ACHN (cell line): ENCODE measurements at regions not wholly inside any gene's neighbourhood (a gene's known extent, or its start where the extent isn't known, plus 50 kb on each side); places are given as distances from the start of the nearest gene placed in this dataset.

Source experiments
- DNase-seq: peaks from one replicate; pipeline ENCODE4 v3.0.0-alpha.2; 2015
- in situ Hi-C: cut with HindIII; loops from 2 replicates; pipeline ENCODE4 v1.10.0; 2017; ENCODE audit warnings: low sequenced_read_pairs, low pct_ligation_motif_present, low pct_unique_long_range_greater_than_20kb

DNA sequence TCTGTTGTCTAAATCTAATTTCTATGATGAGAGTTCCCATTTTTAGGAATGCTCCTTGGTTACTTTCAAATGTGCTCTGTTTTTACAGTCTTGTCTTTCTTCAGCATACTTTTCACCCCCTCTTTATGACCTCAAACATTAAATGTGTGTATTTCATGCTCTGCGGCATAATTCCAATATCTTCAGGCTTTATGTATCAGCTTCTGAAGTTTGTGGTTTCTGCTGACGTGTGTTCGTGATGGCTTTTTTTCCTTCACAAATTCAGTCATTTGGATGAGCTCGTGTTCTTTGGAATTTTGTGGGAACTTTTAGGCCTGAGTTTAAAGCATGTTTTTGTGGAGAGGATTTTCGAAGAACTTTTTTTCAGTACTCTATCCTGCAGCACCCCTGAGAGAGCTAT lies 97.7 kb upstream of the CHRNA7 start:
- in situ Hi-C loops: no loop called here
- DNase-seq: no peak

DNA sequence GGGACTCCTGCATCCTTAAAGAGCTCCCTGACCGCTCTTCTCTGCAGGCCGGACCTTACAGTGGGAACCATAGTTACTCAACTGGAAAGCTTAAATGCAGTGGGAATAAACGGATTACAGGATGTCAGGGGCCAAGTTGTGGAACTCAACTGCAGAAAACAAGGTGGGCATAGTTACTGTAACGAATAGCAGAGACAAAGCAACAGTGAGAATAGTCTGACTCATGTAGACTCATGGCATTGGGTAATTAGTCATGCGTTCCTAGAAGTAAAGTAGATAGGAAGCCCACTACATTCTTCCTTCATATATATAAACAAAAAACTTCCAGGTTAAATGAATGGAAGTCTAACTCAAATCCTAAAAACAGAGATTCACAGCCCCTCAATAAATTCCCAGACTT lies 95.5 kb upstream of the CHRNA7 start:
- in situ Hi-C loops: no loop called here

DNA sequence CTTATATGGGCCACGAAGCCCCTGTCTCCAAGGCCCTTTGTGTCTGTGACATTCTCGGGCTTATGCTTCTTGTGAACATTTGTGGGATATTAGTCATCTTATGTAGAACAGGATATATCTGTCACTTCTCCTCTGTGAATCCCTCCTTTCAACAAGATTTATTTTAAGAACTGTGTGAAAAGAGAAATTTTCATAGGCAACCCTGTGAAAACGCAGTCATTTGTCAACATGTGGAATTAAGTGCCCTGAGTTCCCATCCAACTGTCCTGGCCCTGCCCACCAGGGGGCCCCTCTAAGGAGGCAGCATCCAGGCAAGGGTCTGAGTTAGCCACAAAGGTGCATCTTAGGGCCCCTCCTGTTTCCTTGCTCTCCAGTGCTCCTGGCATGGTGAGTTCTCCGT lies 76.8 kb upstream of the CHRNA7 start:
- in situ Hi-C loops: no loop called here
- no peak for DNase-seq

More for the DNA sequence above, 95.5 kb upstream of the CHRNA7 start:
- DNase-seq: no peak

DNA sequence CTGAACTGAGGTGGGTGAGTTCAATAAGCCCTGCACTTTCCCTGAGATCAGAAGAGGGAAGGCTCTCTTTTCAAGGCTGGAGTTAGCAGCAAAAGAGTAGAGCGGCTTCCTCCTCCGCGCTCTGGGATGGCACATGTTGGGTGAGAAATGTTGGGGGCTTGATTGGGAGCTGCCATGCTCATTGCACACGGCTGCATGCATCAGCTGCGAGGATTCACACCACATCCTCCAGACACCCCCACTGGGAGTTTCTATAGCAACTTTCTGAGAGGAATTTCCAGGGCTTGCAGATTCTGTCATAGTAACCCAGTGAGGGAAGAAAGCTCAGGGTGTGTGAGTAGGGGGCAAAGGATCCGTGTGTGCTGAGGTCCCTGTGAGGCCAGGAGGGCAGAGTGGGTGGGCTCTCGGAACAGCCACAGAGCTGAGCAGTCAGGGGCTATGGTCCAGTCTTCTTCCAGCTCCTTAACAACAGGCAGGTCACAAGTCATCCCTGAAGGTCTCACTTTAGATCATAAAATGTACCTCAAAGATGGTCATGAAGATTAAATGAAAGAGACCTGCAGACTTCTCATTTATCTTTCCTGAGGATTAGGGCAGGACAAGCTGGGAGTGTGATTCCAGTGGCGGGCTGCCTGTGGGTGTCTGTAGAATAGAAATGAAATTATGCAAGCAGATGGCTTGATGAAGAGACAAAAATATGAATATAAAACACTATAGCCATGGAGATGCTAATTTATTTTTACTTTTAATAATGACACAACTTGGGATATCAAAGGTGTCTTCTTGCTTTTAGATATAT lies 75.7 kb upstream of the CHRNA7 start:
- no peak for DNase-seq
- in situ Hi-C loops: no loop called here

DNA sequence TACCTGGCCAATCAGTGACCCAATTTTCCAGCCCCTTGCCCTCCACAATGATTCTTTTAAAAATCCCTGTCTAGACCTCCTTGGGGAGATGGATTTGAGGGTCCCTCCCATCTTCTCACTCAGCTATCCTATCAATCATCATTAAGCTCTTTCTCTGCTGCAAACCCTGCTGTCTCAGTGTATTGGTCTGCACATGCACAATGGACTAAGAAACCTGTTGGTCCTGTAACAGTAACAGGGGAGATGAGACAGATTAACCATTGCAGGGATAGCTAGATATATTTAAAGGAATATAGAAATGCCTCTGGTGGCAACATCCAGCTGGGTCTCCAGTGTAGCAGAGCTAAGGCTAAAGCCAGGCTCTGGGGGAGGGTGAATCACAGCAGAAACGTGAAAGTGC lies 74.6 kb upstream of the CHRNA7 start:
- no peak for DNase-seq
- in situ Hi-C loops: no loop called here

DNA sequence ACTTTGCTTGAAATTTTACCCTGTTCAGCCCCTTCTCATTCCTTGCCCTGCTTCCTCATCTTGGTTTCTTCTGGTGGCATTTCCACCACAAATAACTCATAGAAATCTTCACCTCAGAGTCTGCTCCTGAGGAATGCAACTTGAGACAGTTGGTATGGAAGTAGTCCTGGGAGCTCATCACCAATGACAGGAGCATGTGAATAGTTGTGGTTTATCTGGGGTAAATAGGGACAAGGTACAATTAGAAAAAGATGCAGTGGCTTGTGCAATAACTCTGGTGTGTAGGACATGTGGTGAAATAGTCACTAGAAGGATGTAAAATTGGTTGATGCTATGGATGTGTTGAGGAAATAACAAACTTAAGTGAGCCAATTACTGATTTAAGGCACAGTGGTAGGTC lies 72.7 kb upstream of the CHRNA7 start:
- DNase-seq: no peak
- in situ Hi-C loops: no loop called here

DNA sequence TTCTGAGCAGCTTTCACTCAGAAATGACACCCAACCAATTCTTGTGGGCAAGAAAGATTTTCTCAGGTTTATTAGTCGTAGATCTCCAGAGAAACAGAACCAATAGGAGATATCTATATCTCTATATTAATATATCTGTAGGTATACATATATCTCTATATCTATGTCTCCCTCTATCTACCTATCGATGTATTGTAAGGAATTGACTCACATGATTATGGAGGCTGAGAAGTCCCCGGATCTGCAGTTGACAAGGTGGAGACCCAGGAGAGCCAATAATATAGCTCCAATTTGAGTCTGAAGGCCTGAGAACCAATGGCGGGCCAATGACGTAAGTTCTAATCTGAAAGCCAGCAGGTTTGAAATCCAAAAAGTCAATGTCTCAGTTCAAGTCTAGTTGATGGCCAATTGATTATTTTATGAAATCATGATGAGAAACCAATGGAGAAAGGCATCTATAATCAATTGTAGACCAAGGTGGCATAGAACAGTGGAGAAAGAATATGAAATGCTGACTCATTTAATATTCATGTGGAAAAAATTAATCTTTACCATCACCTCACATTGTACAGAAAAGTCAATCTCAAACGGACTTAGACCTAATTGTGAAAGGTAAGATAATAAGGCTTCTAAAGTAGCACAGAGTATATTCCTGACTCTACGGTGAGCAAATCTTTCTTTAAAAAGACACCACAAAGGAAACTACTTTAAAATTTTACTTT lies 65.6 kb upstream of the CHRNA7 start:
- in situ Hi-C loops: no loop called here
- no peak for DNase-seq

DNA sequence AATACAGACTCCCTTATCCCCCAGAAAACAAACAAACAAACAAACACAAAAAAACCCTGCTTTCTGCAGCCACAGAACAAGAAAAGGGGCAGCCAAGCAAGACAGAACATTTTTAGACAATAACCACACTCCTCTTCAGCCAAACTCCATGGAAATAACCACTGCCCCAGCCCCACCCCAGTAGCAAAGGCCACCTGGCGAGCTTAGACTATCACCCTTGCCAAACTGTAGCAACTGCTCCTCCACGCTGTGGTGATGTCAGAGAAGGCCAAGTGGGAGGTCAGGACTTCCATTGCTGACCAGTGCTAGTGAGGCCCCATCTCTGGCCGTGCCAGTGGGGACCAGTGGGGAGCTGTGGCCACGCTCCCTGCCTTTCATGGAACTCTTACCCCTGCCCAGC lies 60.3 kb upstream of the CHRNA7 start:
- DNase-seq: no peak
- in situ Hi-C loops: no loop called here

DNA sequence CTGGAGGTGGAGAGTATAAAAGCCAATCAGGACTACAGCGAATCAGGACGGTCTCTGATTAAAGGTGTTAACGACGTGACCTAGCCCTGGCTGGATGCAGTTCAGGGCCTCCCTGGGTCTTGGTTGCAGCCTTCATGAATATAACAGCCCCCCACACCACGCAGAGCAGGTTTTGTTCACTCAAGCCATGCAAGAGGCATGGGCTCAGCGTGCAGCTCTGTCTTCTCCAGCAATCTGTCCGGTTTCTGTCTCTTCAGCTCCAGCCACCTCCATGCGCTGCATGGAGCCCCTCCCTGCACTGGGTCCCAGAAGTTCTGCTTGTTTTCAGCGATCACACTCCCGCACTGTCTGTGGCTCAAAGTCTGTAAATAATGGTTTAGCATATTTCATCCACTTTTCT lies 57.1 kb upstream of the CHRNA7 start:
- no peak for DNase-seq
- in situ Hi-C loops: no loop called here

DNA sequence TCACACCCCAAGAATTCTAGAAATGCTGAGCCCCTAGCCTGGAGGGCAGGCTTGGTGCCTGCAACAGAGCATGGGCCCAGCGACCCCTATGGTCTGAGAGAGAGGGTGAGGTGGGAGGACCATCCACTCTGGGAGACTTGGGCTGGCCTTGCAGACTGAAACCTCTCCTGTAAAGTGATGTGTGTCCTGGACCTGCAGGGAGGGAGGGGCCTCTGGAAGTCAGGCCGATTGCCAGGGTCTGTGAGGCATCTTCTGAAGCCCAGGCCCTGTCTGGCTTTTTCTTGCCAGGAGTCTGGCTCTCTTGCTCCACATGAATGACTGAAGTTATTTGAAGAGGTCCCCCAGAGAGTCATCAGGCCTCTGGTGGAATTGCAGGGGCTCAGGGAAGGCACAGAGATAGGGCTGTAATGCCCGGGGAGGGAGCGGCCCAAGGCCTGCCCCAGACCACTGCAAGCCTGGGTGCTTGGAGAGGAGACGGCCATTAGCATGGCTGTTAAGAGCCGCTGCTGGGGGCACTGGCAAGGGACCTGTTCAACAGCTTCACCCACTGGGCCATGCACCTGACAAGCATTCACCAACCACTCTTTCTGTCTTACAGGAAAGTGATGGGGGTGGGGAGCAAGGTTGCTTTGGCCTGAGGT lies 56.0 kb upstream of the CHRNA7 start:
- in situ Hi-C loops: no loop called here
- no peak for DNase-seq

DNA sequence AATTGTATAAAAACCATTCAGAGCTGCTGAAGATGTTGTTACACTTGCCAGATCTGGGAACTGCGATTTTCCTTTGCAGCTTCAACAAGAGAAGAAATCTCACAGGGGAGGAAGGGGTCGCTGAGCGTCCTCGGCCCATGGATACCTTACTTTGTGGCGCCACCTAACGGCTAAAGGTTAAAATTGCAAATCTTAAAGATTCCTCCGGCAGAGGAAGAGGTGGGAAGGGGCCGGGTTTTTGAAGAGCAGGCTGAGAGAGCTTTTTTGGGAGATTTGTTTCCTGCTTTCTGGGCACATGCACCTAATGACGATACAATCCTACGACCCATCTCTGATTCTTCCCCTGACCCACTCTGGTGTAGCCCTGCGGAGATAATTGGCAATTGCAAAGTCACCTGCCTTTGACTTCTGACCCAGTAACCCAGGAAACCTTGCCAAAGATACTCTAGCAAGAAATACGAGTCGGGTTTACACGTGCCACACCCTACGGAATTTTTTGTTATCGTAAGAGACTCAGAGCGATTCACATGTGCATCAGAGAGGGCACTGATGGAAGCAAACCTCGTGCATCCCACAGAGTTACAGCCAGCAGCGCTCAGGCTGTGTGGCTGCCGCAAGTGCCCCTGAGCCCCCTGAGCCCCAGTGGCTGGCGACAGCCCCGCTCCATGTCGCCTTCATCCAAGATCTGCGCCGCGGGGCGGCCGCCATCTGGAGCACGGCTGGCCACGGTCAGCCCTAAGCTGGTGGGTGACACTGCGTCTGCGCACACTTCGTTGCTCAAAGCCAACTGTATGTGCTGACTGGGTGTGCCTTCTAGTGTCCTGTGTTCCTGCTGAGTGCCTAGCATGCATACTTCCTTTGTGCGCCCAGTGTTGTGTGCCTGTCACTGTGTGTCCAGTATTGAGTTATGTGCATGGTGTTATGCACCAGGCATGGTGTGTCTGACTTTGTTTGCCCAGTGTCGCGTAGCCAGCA lies 55.2 kb upstream of the CHRNA7 start:
- peak; percentile 38 for DNase-seq
- in situ Hi-C loops: no loop called here

DNA sequence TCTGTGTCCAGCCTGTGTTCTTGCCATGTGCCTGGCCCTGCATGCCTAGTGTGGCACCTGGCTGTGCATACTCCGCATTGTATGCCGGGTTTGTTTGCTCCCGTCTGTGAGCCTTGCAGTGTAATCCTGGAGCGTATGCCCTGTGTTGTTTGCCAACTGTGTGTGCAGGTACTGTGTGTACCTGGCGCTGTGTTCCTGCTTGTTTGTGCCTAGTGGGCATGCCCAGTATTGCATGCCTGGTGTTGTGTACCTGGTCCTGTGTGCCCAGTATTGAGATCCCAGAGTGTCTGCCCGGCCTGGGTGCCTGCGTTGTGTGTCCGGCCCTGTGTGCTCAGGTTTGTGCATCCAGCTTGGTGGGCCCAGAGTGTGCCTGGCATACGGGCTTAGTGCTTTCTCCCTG lies 54.5 kb upstream of the CHRNA7 start:
- in situ Hi-C loops: no loop called here
- DNase-seq: no peak

DNA sequence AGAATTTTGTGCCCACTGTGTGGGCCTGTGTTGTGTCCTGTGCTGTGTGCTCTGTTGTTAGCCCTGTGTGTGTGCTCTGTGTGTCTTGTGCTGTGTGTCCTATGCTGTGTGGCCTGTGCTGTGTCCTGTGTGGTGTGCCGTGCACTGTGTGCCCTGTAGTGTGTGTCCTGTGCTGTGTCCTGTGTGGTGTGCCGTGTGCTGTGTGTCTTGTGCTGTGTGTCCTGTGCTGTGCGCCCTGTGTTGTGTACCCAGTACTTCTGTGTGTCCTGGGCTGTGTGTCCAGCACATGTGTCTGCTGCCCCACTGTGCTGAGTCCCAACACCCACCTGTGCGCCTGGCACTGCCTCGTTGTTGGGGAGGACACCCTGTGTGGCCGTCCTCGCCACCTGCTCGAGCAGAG lies 53.2 kb upstream of the CHRNA7 start:
- no peak for DNase-seq
- in situ Hi-C loops: no loop called here

DNA sequence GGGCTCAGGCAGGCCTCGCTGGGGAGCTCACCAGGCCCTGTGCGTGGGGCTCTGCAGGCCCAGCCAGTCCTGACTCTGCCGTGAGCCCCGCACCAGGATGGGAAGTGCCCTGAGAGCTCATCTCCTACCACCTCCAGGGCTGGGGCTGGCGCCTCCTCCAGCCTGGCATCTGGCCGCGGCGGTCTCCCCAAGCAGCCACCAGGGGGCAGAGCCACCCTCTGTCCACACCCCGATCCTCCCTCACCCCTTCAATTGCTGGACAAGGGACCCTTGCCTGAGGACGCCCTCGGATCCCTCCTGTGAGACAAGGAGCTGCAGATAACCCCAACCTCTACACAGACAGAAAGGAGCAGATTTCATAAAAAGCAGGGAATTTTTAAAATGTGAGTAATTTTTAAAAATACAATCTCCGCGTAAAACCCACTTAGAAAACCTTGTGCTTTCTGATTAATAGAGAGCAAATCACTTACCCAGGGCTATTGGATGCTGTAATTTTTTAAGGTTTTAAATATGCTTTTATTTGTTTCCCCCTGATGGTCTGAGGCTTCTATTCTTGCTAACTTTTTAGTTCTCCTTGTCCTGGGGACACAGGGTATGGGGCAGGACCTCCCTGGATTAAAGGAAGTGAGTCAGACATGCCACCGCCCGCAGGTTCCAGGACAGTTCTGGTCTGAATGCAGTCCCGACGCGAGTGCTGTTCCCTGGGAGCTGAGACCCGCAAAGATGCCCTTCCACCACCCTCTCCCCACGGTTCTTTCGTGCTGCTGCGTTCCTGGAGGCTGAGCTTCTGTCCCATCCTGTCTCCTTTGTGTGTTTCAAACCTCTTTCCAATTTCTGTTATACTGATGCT lies 52.3 kb upstream of the CHRNA7 start:
- peak; percentile 36 for DNase-seq
- in situ Hi-C loops: no loop called here
